HCT116 (cell line): ENCODE measurements at regions not wholly inside any gene's neighbourhood (a gene's known extent, or its start where the extent isn't known, plus 50 kb on each side); places are given as distances from the start of the nearest gene placed in this dataset.

ENCODE experiments used
- ATAC-seq: fragments of 200-7000 bp; cut with Tn5 transposase; 2 replicates; pipeline ENCODE4 v1.9.1; 2020; ENCODE audit warnings: mild to moderate bottlenecking, moderate library complexity
- BruUV-seq: library from RNA; stranded (reverse); fragments of 400-500 nt; replicated peaks from 2 replicates; lab custom pipeline; 2021; lab: Mats Ljungman, UMichigan
- CTCF ChIA-PET: fragments of 300-600 bp; sonication (Branson Sonifier 250); formaldehyde crosslinking; loops from one replicate; lab custom pipeline; 2021; ENCODE audit warnings: antibody characterized with exemption; lab: Charles Lee
- POLR2A ChIA-PET: fragments of 300-600, 350-600 bp; sonication (Branson Sonifier 250); formaldehyde crosslinking; loops from one replicate; lab custom pipeline; 2021; ENCODE audit warnings: antibody characterized with exemption; lab: Charles Lee
- RAD21 ChIA-PET, 2 experiments: fragments of 300-600 bp; sonication (Branson Sonifier 250); formaldehyde crosslinking; loops; one replicate each; lab custom pipeline; 2023; ENCODE audit warnings: low total read pairs in 2 of 2; ENCODE audit not compliant: uncharacterized antibody in 2 of 2, unreplicated experiment in 2 of 2, low non-redundant PET in 1 of 2; lab: Charles Lee
- DNase-seq: peaks from one replicate; pipeline ENCODE4 v3.0.0-alpha.2; 2010; ENCODE audit warnings: low read depth, low spot score
- H2AFZ ChIP-seq: fragments of 200-600 bp; shearing (Covaris generic), sonication (generic); 2 replicates; pipeline ENCODE4 v1.6.1; 2017; ENCODE audit warnings: low read depth, mixed run types, mixed read lengths, antibody characterized with exemption, low read length; ENCODE audit not compliant: poor library complexity, severe bottlenecking
- H3K27ac ChIP-seq: 2 replicates; pipeline ENCODE4 v1.5.1; 2012; ENCODE audit warnings: low read depth, low read length
- H3K27me3 ChIP-seq: fragments of 200-600 bp; sonication (generic); 2 replicates; pipeline ENCODE4 v1.6.1; 2016; ENCODE audit warnings: mixed run types, low read length, mixed read lengths; ENCODE audit not compliant: insufficient read depth
- H3K36me3 ChIP-seq, 2 experiments: fragments of 200-500 bp in 1 of 2; fragments of 200-600 bp in 1 of 2; sonication (Bioruptor generic) in 1 of 2; sonication (generic) in 1 of 2; 2 replicates each; pipeline versions ENCODE4 v1.5.1 to v1.6.1; 2014 to 2016; ENCODE audit warnings: low read length in 2 of 2, inconsistent platforms in 1 of 2, mixed read lengths in 1 of 2, mixed run types in 1 of 2; ENCODE audit not compliant: insufficient read depth in 2 of 2, control insufficient read depth in 1 of 2
- H3K4me1 ChIP-seq, 2 experiments: fragments of 200-600 bp in 1 of 2; sonication (generic) in 1 of 2; 2 replicates each; pipeline versions ENCODE4 v1.5.1 to v1.6.1; 2012 to 2017; ENCODE audit warnings: low read length in 2 of 2, inconsistent platforms in 1 of 2, mild to moderate bottlenecking in 1 of 2, mixed read lengths in 1 of 2, mixed run types in 1 of 2, moderate library complexity in 1 of 2; ENCODE audit not compliant: insufficient read depth in 2 of 2, control insufficient read depth in 1 of 2
- H3K4me2 ChIP-seq: fragments of 200-600 bp; sonication (generic); 2 replicates; pipeline ENCODE4 v1.6.1; 2017; ENCODE audit warnings: mixed run types, low read length, mixed read lengths
- H3K4me3 ChIP-seq, 2 experiments: fragments of 200-600 bp in 1 of 2; sonication (generic) in 1 of 2; replicated peaks in 1 of 2; 2 replicates each; pipeline ENCODE4 v1.5.1; 2011 to 2016; ENCODE audit warnings: low read length in 2 of 2, control low read depth in 1 of 2, low read depth in 1 of 2, mild to moderate bottlenecking in 1 of 2, mixed read lengths in 1 of 2, mixed run types in 1 of 2
- H3K79me2 ChIP-seq: fragments of 200-600 bp; sonication (generic); 2 replicates; pipeline ENCODE4 v1.6.1; 2017; ENCODE audit warnings: mild to moderate bottlenecking, mixed run types, low read length, moderate library complexity, mixed read lengths; ENCODE audit not compliant: insufficient read depth
- H3K9ac ChIP-seq: fragments of 200-600 bp; sonication (generic); 2 replicates; pipeline ENCODE4 v1.6.1; 2016; ENCODE audit warnings: low read length, mixed read lengths
- H3K9me2 ChIP-seq: fragments of 200-600 bp; sonication (generic), shearing (Covaris generic); 2 replicates; pipeline ENCODE4 v1.6.1; 2017; ENCODE audit warnings: mixed run types, mild to moderate bottlenecking, moderate library complexity; ENCODE audit not compliant: insufficient read depth
- H3K9me3 ChIP-seq, 2 experiments: fragments of 200-500 bp in 1 of 2; fragments of 200-600 bp in 1 of 2; sonication (Bioruptor generic) in 1 of 2; sonication (generic) in 1 of 2; 2 replicates each; pipeline ENCODE4 v1.6.1; 2014 to 2017; ENCODE audit warnings: low read length in 2 of 2, mixed read lengths in 2 of 2, inconsistent platforms in 1 of 2, low read depth in 1 of 2, mild to moderate bottlenecking in 1 of 2, mixed run types in 1 of 2, moderate library complexity in 1 of 2; ENCODE audit not compliant: control insufficient read depth in 1 of 2, insufficient read depth in 1 of 2
- H4K20me1 ChIP-seq: fragments of 200-600 bp; sonication (generic), shearing (Covaris generic); 2 replicates; pipeline ENCODE4 v1.6.1; 2017; ENCODE audit warnings: mixed run types, mild to moderate bottlenecking, moderate library complexity; ENCODE audit not compliant: insufficient read depth
- CBX3 ChIP-seq: IDR thresholded peaks from 2 replicates; pipeline ENCODE4 v1.6.1; 2012; ENCODE audit warnings: low read depth
- CEBPB ChIP-seq: IDR thresholded peaks from 2 replicates; pipeline ENCODE4 v1.6.1; 2012; ENCODE audit warnings: low read depth
- EGR1 ChIP-seq: IDR thresholded peaks from 2 replicates; pipeline ENCODE4 v1.6.1; 2012; ENCODE audit warnings: low read depth
- EZH2 ChIP-seq: fragments of 200-600 bp; sonication (generic); IDR thresholded peaks from 2 replicates; pipeline ENCODE4 v1.6.1; 2017; ENCODE audit warnings: antibody characterized with exemption, mixed run types
- JUND ChIP-seq: IDR thresholded peaks from 2 replicates; pipeline ENCODE4 v1.6.1; 2012
- POLR2A ChIP-seq: IDR thresholded peaks from 2 replicates; pipeline ENCODE4 v1.7.0; 2011; ENCODE audit warnings: borderline replicate concordance; ENCODE audit not compliant: insufficient read depth, insufficient read length; ENCODE audit errors: extremely low read depth
- RAD21 ChIP-seq: IDR thresholded peaks from 2 replicates; pipeline ENCODE4 v1.6.1; 2012; ENCODE audit warnings: low read depth, mild to moderate bottlenecking
- SIN3A ChIP-seq: IDR thresholded peaks from 2 replicates; pipeline ENCODE4 v1.6.1; 2012; ENCODE audit warnings: low read depth
- SP1 ChIP-seq: IDR thresholded peaks from 2 replicates; pipeline ENCODE4 v1.6.1; 2012; ENCODE audit warnings: low read depth
- TCF7L2 ChIP-seq: IDR thresholded peaks from 2 replicates; pipeline ENCODE4 v1.7.0; 2011; ENCODE audit warnings: borderline replicate concordance, inconsistent platforms; ENCODE audit not compliant: insufficient read depth, insufficient read length; ENCODE audit errors: extremely low read depth
- ZFX ChIP-seq: fragments of 450-650 bp; IDR thresholded peaks from 2 replicates; pipeline ENCODE4 v1.6.1; 2017
- ZNF274 ChIP-seq: fragments of 200-500 bp; sonication (Bioruptor generic); IDR thresholded peaks from 2 replicates; pipeline ENCODE4 v1.6.1; 2014; ENCODE audit warnings: mild to moderate bottlenecking, low read depth, low read length, inconsistent platforms
- intact Hi-C: fragments of 100-400 bp; cut with micrococcal nuclease; formaldehyde crosslinking; loops from 2 replicates; pipeline ENCODE4 v1.10.0; 2022
- TF ChIP-seq, protein P1 (sequence below): IDR thresholded peaks from 2 replicates; pipeline ENCODE4 v1.6.1; 2012; ENCODE audit warnings: low read depth
- TF ChIP-seq, protein P2 (sequence below): IDR thresholded peaks from 2 replicates; pipeline ENCODE4 v1.6.1; 2012
- TF ChIP-seq, protein P3 (sequence below), 3 experiments: fragments of 200-600 bp in 1 of 3; sonication (generic) in 1 of 3; IDR thresholded peaks in 2 of 3; conservative IDR thresholded peaks in 1 of 3; 2 replicates each; pipeline ENCODE4 v1.5.1; 2012 to 2017; ENCODE audit warnings: low read depth in 2 of 3, low read length in 2 of 3, antibody characterized with exemption in 1 of 3, borderline replicate concordance in 1 of 3, control low read depth in 1 of 3, mild to moderate bottlenecking in 1 of 3, mixed read lengths in 1 of 3, mixed run types in 1 of 3, moderate library complexity in 1 of 3; ENCODE audit not compliant: insufficient read depth in 1 of 3

GRCh38 chr17:34769899-34770298 lies 190.5 kb downstream of the TMEM132E start:
- Histone ChIP-seq H3K4me2 (no peak overlapping the region), H3K79me2 (no peaks in the 10 kb centered on the region), H3K27ac (no peak overlapping the region), H3K9me3 (no peaks in the 10 kb centered on the region), H3K4me3 (no peak overlapping the region), H3K4me1 (no peaks in the 10 kb centered on the region), H3K9ac (no peak overlapping the region), H4K20me1 (no peaks in the 10 kb centered on the region), H3K9me2 (no peaks in the 10 kb centered on the region), H3K27me3 (peaks cover 69% of the 10 kb centered on the region), H3K36me3 (no peaks in the 10 kb centered on the region), H2AFZ (no peak overlapping the region)
- ATAC-seq (no peak), DNase-seq (no peak)
- ChIA-PET CTCF (no interaction called here), RAD21 (no interaction called here), POLR2A (no interaction called here)
- intact Hi-C loops: no loop called here
- no peak for TF ChIP-seq SP1
- no peak for TF ChIP-seq POLR2A
- no TSS peak for BruUV-seq

DNA sequence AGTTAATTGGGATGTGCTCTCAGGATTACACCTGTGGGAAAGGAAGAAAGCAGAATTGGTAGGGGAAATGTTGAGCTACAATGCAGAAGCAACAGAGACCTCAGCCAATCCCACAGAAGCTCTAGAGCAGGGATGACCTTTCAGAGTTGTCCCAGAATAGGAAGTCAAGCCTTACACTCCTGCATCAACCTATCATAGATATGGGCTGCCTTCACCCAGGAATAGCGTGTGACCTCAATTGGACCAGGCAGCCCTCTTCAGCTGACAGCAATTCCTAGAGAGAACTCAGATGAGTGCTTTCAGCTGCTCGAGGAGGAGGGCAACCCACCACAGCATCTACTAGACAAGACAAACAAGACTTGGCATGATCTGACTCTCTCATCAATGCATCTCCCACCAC lies 189.7 kb downstream of the TMEM132E start:
- no peak for DNase-seq
- H3K9ac ChIP-seq: no peak overlapping the region
- H3K79me2 ChIP-seq: no peaks in the 10 kb centered on the region
- no peak for TF ChIP-seq JUND
- TF ChIP-seq SIN3A: no peak
- TF ChIP-seq, protein P1, sequence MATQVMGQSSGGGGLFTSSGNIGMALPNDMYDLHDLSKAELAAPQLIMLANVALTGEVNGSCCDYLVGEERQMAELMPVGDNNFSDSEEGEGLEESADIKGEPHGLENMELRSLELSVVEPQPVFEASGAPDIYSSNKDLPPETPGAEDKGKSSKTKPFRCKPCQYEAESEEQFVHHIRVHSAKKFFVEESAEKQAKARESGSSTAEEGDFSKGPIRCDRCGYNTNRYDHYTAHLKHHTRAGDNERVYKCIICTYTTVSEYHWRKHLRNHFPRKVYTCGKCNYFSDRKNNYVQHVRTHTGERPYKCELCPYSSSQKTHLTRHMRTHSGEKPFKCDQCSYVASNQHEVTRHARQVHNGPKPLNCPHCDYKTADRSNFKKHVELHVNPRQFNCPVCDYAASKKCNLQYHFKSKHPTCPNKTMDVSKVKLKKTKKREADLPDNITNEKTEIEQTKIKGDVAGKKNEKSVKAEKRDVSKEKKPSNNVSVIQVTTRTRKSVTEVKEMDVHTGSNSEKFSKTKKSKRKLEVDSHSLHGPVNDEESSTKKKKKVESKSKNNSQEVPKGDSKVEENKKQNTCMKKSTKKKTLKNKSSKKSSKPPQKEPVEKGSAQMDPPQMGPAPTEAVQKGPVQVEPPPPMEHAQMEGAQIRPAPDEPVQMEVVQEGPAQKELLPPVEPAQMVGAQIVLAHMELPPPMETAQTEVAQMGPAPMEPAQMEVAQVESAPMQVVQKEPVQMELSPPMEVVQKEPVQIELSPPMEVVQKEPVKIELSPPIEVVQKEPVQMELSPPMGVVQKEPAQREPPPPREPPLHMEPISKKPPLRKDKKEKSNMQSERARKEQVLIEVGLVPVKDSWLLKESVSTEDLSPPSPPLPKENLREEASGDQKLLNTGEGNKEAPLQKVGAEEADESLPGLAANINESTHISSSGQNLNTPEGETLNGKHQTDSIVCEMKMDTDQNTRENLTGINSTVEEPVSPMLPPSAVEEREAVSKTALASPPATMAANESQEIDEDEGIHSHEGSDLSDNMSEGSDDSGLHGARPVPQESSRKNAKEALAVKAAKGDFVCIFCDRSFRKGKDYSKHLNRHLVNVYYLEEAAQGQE: no peak
- no peak for TF ChIP-seq RAD21
- no peak for TF ChIP-seq CEBPB
- TF ChIP-seq, protein P2, sequence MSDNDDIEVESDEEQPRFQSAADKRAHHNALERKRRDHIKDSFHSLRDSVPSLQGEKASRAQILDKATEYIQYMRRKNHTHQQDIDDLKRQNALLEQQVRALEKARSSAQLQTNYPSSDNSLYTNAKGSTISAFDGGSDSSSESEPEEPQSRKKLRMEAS: no peak
- no peak for TF ChIP-seq TCF7L2
- TF ChIP-seq EGR1: no peak
- TF ChIP-seq CBX3: no peak
- no peak for TF ChIP-seq EZH2
- no peak for TF ChIP-seq SP1
- no peak for TF ChIP-seq ZNF274
- TF ChIP-seq, protein P3, sequence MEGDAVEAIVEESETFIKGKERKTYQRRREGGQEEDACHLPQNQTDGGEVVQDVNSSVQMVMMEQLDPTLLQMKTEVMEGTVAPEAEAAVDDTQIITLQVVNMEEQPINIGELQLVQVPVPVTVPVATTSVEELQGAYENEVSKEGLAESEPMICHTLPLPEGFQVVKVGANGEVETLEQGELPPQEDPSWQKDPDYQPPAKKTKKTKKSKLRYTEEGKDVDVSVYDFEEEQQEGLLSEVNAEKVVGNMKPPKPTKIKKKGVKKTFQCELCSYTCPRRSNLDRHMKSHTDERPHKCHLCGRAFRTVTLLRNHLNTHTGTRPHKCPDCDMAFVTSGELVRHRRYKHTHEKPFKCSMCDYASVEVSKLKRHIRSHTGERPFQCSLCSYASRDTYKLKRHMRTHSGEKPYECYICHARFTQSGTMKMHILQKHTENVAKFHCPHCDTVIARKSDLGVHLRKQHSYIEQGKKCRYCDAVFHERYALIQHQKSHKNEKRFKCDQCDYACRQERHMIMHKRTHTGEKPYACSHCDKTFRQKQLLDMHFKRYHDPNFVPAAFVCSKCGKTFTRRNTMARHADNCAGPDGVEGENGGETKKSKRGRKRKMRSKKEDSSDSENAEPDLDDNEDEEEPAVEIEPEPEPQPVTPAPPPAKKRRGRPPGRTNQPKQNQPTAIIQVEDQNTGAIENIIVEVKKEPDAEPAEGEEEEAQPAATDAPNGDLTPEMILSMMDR (IDR thresholded peaks at IDR 0.05 in 2 of 3, conservative IDR thresholded peaks at IDR 0.05 in 1 of 3; ENCODE audit: borderline replicate concordance in 1 of 3, insufficient read depth in 1 of 3, low read depth in 2 of 3, low read length in 2 of 3): no peak
- no peak for TF ChIP-seq ZFX
- no peaks in the 10 kb centered on the region for H3K9me2 ChIP-seq
- RAD21 ChIA-PET: no interaction called here
- POLR2A ChIA-PET: no interaction called here
- ATAC-seq: no peak
- H3K4me3 ChIP-seq: no peak overlapping the region
- H3K36me3 ChIP-seq: no peaks in the 10 kb centered on the region
- H3K4me2 ChIP-seq: no peak overlapping the region
- intact Hi-C loops: no loop called here
- no peak overlapping the region for H2AFZ ChIP-seq
- H3K4me1 ChIP-seq: no peaks in the 10 kb centered on the region
- BruUV-seq: no TSS peak
- CTCF ChIA-PET: no interaction called here
- no peaks in the 10 kb centered on the region for H3K9me3 ChIP-seq
- H3K27ac ChIP-seq: no peak overlapping the region
- H4K20me1 ChIP-seq: no peaks in the 10 kb centered on the region
- H3K27me3 ChIP-seq: peaks cover 67% of the 10 kb centered on the region
